ENCODE measurements at regions not wholly inside any gene's neighbourhood (a gene's known extent, or its start where the extent isn't known, plus 50 kb on each side); places are given as distances from the start of the nearest gene placed in this dataset.

DNA sequence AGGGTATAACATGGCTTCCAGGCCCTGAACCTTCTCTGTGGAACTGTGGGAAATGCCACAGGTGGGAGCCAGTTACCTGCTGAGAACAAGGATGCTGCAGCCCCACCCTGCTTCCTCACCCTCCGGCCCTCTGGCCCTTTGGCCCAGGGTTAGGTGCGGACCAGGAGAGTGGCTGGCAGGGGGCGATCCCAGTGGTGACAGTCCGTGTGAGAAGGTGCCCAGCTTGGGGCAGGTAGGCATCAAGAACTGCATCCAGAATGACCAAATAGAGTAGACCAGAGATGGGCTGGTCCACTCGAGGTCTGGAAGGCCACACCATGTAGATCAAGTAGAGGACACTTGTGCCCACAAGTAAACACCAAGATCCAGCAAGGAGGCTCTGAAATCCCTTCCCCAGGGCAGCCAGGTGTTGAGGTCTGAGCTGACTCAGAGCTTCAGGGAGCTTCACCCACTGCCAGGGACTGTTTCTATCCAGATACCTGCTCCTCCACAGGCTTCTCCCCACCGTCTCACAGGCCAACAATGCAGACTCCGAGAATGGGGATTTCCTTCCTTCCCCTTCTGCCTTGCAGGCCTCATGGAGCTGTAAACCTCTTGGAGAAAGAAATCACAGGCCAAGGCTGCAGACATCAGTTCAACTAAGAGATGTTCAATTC lies 61.4 kb upstream of the ZSWIM6 start:
- Histone ChIP-seq H3K36me3 (no peaks in the 10 kb centered on the region), H3K4me1 (peaks cover 19% of the 10 kb centered on the region), H3K27ac (no peak overlapping the region), H3K27me3 (ENCODE audit: low read depth) (no peaks in the 10 kb centered on the region), H3K4me3 (no peak overlapping the region), H3K9me3 (no peaks in the 10 kb centered on the region)
- TF ChIP-seq, protein P1, sequence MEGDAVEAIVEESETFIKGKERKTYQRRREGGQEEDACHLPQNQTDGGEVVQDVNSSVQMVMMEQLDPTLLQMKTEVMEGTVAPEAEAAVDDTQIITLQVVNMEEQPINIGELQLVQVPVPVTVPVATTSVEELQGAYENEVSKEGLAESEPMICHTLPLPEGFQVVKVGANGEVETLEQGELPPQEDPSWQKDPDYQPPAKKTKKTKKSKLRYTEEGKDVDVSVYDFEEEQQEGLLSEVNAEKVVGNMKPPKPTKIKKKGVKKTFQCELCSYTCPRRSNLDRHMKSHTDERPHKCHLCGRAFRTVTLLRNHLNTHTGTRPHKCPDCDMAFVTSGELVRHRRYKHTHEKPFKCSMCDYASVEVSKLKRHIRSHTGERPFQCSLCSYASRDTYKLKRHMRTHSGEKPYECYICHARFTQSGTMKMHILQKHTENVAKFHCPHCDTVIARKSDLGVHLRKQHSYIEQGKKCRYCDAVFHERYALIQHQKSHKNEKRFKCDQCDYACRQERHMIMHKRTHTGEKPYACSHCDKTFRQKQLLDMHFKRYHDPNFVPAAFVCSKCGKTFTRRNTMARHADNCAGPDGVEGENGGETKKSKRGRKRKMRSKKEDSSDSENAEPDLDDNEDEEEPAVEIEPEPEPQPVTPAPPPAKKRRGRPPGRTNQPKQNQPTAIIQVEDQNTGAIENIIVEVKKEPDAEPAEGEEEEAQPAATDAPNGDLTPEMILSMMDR (IDR thresholded peaks at IDR 0.05), result no peak
- intact Hi-C loops (cut with DNase I), result no loop called here
- no peak for DNase-seq
- ATAC-seq, result no peak

DNA sequence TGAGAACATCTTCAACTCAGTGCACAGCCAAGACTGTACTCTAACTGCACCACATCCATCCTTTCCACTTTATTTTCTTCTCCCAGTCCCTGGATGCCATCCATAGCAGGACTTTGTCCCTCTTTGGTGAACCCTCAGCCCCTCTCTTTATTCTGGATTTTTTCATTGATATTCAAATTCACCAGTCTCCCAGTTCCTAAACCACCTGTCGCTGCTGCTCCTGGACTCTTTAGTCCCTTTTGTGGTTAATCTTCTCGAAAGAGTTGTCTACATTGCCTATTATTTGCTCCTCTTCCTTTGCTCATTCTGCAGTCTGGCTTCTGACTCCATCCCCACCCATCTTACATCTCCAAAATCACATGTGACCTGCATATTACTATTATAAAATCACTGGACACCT lies 59.4 kb upstream of the ZSWIM6 start:
- DNase-seq, result no peak
- Histone ChIP-seq H3K4me1 (peaks cover 38% of the 10 kb centered on the region), H3K27me3 (ENCODE audit: low read depth) (no peaks in the 10 kb centered on the region), H3K4me3 (no peak overlapping the region), H3K36me3 (no peaks in the 10 kb centered on the region), H3K27ac (no peak overlapping the region), H3K9me3 (no peaks in the 10 kb centered on the region)
- intact Hi-C loops (cut with DNase I), result no loop called here
- no peak for ATAC-seq
- TF ChIP-seq, protein P1 (IDR thresholded peaks at IDR 0.05), result no peak

DNA sequence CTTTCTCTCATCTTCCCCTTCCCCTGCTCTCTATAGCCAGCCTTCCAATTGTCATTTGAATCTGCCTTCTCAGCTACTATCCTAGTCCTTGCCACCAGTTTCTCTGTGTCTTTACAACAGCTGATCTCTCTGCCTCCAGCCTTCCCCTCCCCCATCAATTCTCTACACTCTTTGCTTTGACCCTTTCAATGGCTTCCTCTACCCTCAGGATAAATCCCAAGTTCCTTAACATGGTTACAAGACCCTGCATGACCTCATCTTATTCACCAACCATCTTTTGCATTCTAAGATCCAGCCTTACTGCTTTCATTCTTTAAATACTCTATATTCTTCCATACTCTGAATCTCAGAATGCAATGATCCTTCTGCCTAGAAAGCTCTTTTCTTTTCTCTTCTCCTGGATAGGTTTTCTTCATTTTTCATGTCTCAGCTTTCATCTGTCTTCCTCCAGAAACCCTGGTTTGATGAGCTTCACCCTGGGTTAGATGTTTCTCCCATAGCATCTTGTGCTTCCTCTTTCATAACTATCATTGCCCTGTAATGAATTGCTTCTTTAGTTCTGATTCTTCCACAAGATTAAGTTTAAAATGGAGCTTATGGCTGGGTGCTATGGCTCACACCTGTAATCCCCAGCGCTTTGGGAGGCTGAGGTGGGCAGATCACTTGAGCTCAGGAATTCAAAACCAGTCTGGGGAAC lies 58.6 kb upstream of the ZSWIM6 start:
- Histone ChIP-seq H3K36me3 (no peaks in the 10 kb centered on the region), H3K27ac (no peak overlapping the region), H3K4me1 (peaks cover 42% of the 10 kb centered on the region), H3K4me3 (no peak overlapping the region), H3K9me3 (no peaks in the 10 kb centered on the region), H3K27me3 (ENCODE audit: low read depth) (no peaks in the 10 kb centered on the region)
- ATAC-seq (no peak), DNase-seq (no peak)
- TF ChIP-seq, protein P1 (IDR thresholded peaks at IDR 0.05), result no peak
- intact Hi-C loops (cut with DNase I), result no loop called here

DNA sequence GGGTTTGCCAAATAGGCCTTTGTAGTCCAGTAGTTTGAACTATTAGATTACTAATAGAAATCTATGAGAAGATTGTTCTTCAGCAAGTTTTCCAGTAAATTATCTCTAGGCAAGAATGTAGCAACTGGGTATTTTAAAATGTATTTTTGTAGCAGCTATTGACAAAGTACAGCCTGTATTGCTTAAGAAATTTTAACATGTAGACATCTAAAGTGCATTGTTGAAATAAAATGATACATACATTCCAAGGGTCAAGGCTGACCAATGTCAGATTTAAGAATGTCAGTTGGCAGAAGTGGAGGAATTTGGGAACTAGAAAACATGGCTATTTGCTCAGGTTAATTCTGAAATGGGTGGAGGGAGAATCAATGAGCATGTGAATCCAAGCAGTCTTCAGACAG lies 57.5 kb upstream of the ZSWIM6 start:
- DNase-seq (no peak), ATAC-seq (no peak)
- H3K4me3 ChIP-seq, result no peak overlapping the region
- peak overlapping the region; percentile 70 for H3K27ac ChIP-seq
- H3K27me3 ChIP-seq (ENCODE audit: low read depth), result no peaks in the 10 kb centered on the region
- H3K36me3 ChIP-seq, result no peaks in the 10 kb centered on the region
- H3K9me3 ChIP-seq, result no peaks in the 10 kb centered on the region
- TF ChIP-seq, protein P1 (IDR thresholded peaks at IDR 0.05), result no peak
- intact Hi-C loops (cut with DNase I), result no loop called here
- peaks cover 42% of the 10 kb centered on the region for H3K4me1 ChIP-seq

DNA sequence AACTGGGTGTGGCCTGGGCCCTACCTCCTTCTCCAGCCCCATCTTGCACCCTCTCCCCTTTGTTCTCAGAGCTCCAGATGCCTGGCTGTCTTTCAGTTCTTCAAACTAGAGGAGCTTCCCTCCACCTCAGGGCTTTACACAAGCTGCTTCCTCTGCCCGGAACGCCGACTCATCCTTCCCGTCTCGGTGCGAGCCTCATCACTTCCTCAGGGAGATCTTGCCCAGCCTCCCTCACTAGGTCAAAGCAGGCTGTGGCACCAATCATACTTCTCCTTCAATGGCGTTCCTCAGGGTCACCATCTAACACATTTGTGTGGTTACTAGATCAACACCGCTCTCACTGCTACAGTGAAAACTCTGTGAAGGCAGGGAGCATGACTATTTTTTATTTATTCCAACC lies 56.2 kb upstream of the ZSWIM6 start:
- TF ChIP-seq, protein P1 (IDR thresholded peaks at IDR 0.05), result no peak
- no peaks in the 10 kb centered on the region for H3K9me3 ChIP-seq
- intact Hi-C loops (cut with DNase I), result no loop called here
- DNase-seq, result peak; percentile 88
- H3K36me3 ChIP-seq, result no peaks in the 10 kb centered on the region
- peak; percentile 61 to 86 for ATAC-seq
- H3K27ac ChIP-seq, result peak overlapping the region; percentile 70
- no peak overlapping the region for H3K4me3 ChIP-seq
- H3K27me3 ChIP-seq (ENCODE audit: low read depth), result no peaks in the 10 kb centered on the region
- H3K4me1 ChIP-seq, result peaks cover 47% of the 10 kb centered on the region
